GM13977 (cell line): ENCODE measurements at regions not wholly inside any gene's neighbourhood (a gene's known extent, or its start where the extent isn't known, plus 50 kb on each side); places are given as distances from the start of the nearest gene placed in this dataset.

Source experiments
- DNase-seq: peaks from one replicate; pipeline ENCODE4 v3.0.0; 2012; ENCODE audit warnings: low spot score
- in situ Hi-C: fragments of 300-500 bp; cut with MboI; formaldehyde crosslinking; loops from one replicate; pipeline ENCODE4 v1.12.0; 2022; ENCODE audit warnings: low sequenced_read_pairs, low pct_unique_long_range_greater_than_20kb, mixed read lengths, inconsistent platforms; ENCODE audit not compliant: unreplicated experiment
- TF ChIP-seq, protein P1 (sequence below): IDR thresholded peaks from 2 replicates; pipeline ENCODE4 v1.5.1; 2012; ENCODE audit warnings: mild to moderate bottlenecking, control low read depth; ENCODE audit not compliant: insufficient read depth; ENCODE audit errors: extremely low read depth, missing control alignments

DNA sequence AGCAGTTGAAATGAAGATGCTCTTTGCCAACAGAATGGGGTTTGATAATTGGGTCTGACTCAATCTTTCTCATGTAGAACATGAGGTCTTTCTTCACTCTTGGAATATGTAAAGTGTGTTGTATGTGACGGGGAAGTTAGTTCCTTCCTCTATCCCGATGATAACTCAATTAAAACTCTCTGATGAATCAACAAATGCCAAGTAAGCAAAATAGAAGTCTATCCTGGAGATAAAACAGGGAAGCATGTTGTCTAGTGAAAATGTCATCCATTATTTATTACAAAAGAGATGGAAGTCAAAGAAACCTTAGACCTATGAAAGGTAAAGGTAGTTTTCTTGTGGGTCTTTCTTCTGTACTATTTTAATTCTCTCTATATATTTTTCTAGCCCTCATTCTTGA is 274.2 kb upstream of the ARRDC4 start:
- in situ Hi-C loops: no loop called here
- no peak for DNase-seq
- TF ChIP-seq, protein P1, sequence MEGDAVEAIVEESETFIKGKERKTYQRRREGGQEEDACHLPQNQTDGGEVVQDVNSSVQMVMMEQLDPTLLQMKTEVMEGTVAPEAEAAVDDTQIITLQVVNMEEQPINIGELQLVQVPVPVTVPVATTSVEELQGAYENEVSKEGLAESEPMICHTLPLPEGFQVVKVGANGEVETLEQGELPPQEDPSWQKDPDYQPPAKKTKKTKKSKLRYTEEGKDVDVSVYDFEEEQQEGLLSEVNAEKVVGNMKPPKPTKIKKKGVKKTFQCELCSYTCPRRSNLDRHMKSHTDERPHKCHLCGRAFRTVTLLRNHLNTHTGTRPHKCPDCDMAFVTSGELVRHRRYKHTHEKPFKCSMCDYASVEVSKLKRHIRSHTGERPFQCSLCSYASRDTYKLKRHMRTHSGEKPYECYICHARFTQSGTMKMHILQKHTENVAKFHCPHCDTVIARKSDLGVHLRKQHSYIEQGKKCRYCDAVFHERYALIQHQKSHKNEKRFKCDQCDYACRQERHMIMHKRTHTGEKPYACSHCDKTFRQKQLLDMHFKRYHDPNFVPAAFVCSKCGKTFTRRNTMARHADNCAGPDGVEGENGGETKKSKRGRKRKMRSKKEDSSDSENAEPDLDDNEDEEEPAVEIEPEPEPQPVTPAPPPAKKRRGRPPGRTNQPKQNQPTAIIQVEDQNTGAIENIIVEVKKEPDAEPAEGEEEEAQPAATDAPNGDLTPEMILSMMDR: no peak

DNA sequence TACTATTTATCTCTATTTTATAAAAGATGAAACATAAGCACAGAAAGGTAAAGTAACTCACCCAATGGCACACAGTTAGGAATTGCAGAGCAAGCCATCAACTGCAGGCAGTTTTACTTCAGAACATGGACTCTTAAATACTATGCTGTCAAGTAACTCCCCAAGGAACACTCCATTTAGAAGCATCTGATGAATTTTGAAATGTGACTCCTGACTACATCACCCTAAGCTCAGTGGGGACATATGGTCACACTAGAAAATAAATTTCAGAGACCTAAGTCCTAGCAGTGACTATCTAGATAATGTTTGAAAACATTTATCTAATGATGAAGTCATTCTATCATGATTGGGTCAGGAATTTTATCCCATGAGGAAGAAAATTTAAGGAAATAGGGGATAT is 272.8 kb upstream of the ARRDC4 start:
- in situ Hi-C loops: no loop called here
- TF ChIP-seq, protein P1: no peak
- DNase-seq: no peak

DNA sequence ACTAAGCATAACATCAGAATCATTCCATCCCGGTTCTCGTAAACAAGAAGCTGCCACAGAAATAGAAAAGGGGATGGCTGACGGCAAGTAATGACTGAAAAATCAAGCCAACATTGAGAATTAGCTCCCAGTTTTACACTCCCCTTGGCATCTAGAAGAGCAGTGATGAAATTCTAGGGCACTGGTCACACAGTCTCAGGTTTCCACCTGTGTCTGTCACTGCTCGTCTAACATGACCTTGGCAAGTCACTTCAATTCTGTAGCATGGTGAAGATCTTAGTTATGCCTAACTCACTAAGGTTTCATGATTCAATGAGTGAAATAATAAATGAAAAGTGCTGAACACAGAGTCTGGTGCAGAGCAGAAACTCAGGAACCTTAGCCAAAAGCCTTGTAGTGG is 272.3 kb upstream of the ARRDC4 start:
- in situ Hi-C loops: no loop called here
- TF ChIP-seq, protein P1: no peak

DNA sequence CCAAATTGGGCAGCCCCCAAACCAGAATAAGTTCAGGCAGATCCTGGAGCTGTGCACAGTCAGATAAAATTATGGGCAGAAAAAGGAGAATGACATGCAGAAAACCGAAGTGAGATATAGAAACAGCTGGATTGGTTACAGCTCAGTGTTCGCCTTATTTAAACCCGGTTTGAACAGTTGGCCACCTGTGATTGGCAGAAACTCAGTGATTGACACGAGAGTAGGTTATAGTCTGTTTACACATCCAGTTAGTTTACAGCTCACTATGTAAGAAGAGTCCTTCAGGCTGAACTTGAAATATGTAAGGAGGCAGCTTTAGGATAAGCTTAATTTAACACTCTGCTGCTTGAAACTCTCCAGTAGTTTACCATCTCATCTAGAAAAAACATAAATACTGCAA is 271.6 kb upstream of the ARRDC4 start:
- TF ChIP-seq, protein P1: no peak
- no peak for DNase-seq
- in situ Hi-C loops: no loop called here

More for the DNA sequence above, 272.3 kb upstream of the ARRDC4 start:
- DNase-seq: no peak

DNA sequence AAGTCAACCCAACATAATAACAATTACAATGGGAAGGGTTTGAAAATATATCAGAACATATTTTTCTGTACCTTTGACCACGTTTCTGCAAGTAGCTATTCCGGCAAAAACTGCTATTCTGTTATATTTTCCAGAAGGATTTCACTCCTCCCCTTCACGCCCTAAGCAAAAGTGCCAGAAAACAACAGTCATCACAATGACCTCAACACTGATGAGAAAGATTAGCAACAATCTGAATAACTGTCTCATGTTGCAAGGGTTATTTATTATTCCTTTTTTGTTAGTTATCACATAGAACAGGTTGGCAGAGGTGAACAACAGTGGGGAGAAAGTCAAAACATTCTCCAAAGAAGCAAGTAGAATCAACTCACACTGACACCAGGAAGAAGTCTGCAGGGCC is 269.4 kb upstream of the ARRDC4 start:
- TF ChIP-seq, protein P1: no peak
- DNase-seq: no peak
- in situ Hi-C loops: no loop called here

DNA sequence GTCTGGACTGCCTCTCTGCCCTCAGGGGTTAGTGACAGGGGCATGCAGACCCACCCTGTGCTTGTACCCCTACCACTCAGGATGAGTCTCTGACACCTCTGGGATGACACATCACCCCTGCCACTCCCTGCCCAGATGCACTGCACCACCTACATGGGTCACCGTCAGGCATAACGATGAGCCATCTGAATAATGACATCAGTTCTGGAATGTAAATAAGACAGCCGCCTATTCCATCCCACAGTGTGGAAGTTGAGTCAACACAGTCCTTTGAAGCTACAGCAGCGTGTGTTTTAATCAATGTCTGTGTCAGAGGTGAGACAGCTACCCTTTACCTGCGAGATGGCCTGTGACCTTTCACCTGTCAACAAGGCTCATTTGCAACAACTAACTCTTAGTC is 268.7 kb upstream of the ARRDC4 start:
- in situ Hi-C loops: no loop called here
- TF ChIP-seq, protein P1: no peak
- DNase-seq: no peak

DNA sequence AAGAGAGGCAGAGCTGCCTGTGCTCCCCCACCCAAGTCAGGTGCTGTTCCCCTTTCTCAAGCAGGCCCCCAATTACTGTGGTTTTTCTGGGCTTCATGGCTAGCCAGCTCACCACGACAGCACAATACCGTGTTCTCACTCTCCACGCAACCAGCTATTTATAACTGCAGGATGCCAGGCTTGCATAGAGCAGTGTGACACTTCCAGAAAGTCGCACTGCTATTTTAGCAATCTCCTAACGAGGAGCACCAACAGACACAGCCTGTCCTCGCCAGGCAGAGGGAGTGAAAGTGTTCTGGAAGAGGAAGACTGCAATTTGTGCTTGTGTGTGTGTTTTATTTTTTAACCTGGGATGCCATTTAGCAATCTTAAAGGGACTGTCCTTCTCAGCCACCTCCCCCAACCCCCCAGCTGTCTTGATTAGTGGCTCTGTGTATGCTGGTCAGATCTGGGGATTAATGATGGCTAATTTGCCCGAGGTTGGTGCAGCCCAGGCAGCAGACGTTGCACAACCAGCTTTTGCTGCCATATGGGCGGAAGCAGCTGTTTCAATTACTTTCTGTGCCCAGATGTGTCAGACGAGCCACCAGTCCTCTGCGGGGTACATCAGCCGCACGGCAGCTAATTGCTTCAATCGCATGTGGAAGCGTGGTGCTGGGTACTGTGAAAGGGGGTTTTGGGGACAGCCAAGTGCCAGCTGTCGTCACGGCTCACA is 268.0 kb upstream of the ARRDC4 start:
- TF ChIP-seq, protein P1: no peak
- DNase-seq: no peak
- in situ Hi-C loops: no loop called here
